Panc1 (cell line): ENCODE measurements at regions not wholly inside any gene's neighbourhood (a gene's known extent, or its start where the extent isn't known, plus 50 kb on each side); places are given as distances from the start of the nearest gene placed in this dataset.

ENCODE experiments used
- ATAC-seq: fragments of 200-7000 bp; cut with Tn5 transposase; 2 replicates; pipeline ENCODE4 v1.9.1; 2020; ENCODE audit warnings: mild to moderate bottlenecking, moderate library complexity
- BruUV-seq: library from RNA; stranded (reverse); fragments of 400-500 nt; replicated peaks from 2 replicates; lab custom pipeline; 2021; lab: Mats Ljungman, UMichigan
- CTCF ChIA-PET: fragments of 300-600 bp; sonication (Branson Sonifier 250); formaldehyde crosslinking; loops from one replicate; lab custom pipeline; 2022; ENCODE audit warnings: antibody characterized with exemption; lab: Charles Lee
- POLR2A ChIA-PET: fragments of 300-600 bp; sonication (Branson Sonifier 250); formaldehyde crosslinking; loops from one replicate; lab custom pipeline; 2022; ENCODE audit warnings: antibody characterized with exemption; lab: Charles Lee
- DNase-seq: peaks from one replicate; pipeline ENCODE4 v3.0.0-alpha.2; 2010; ENCODE audit warnings: low read depth, low spot score
- H3K27ac ChIP-seq: 2 replicates; pipeline ENCODE4 v1.5.1; 2011; ENCODE audit warnings: mild to moderate bottlenecking, low read length, inconsistent platforms
- H3K27me3 ChIP-seq: fragments of 200-500 bp; sonication (Bioruptor generic); 2 replicates; pipeline ENCODE4 v1.6.0; 2014; ENCODE audit warnings: low read length, inconsistent platforms; ENCODE audit not compliant: control insufficient read depth, insufficient read depth
- H3K36me3 ChIP-seq: fragments of 200-500 bp; sonication (Bioruptor generic); 2 replicates; pipeline ENCODE4 v1.5.1; 2014; ENCODE audit warnings: inconsistent platforms, mild to moderate bottlenecking, low read length, moderate library complexity; ENCODE audit not compliant: control insufficient read depth, insufficient read depth
- H3K4me1 ChIP-seq: 2 replicates; pipeline ENCODE4 v1.5.1; 2011; ENCODE audit warnings: inconsistent platforms, mild to moderate bottlenecking, low read length, moderate library complexity; ENCODE audit not compliant: control insufficient read depth, insufficient read depth
- H3K4me3 ChIP-seq, 2 experiments: 2 replicates each; pipeline ENCODE4 v1.5.1; 2011 to 2012; ENCODE audit warnings: low read depth in 2 of 2, low read length in 2 of 2, mild to moderate bottlenecking in 2 of 2, inconsistent platforms in 1 of 2, moderate library complexity in 1 of 2
- H3K9me3 ChIP-seq: fragments of 200-500 bp; sonication (Bioruptor generic); 2 replicates; pipeline ENCODE4 v1.5.1; 2014; ENCODE audit warnings: low read depth, mild to moderate bottlenecking, inconsistent platforms, low read length, moderate library complexity; ENCODE audit not compliant: control insufficient read depth, insufficient read depth
- CTCF ChIP-seq: fragments of 450-650 bp; IDR thresholded peaks from 2 replicates; pipeline ENCODE4 v1.5.1; 2017; ENCODE audit warnings: mild to moderate bottlenecking
- POLR2AphosphoS5 ChIP-seq: IDR thresholded peaks from 2 replicates; pipeline ENCODE4 v1.6.1; 2012; ENCODE audit warnings: mild to moderate bottlenecking, low read depth, low read length, moderate library complexity
- SIN3A ChIP-seq: IDR thresholded peaks from 2 replicates; pipeline ENCODE4 v1.6.1; 2012; ENCODE audit warnings: low read depth, mild to moderate bottlenecking, low read length, moderate library complexity, borderline replicate concordance; ENCODE audit not compliant: insufficient read depth
- TCF7L2 ChIP-seq: IDR thresholded peaks from 2 replicates; pipeline ENCODE4 v1.6.1; 2011; ENCODE audit warnings: mild to moderate bottlenecking, low read depth, low read length, inconsistent platforms
- in situ Hi-C: cut with HindIII; loops from 2 replicates; pipeline ENCODE4 v1.10.0; 2016; ENCODE audit warnings: low sequenced_read_pairs, low pct_unique_long_range_greater_than_20kb
- intact Hi-C: fragments of 100-400 bp; cut with micrococcal nuclease; formaldehyde crosslinking; loops from one replicate; pipeline ENCODE4 v1.10.0; 2022; ENCODE audit not compliant: unreplicated experiment
- TF ChIP-seq, protein P1 (sequence below), 2 experiments: IDR thresholded peaks; 2 replicates each; pipeline ENCODE4 v1.6.1; 2011 to 2012; ENCODE audit warnings: low read depth in 2 of 2, control low read depth in 1 of 2, low read length in 1 of 2, mild to moderate bottlenecking in 1 of 2, moderate library complexity in 1 of 2; ENCODE audit not compliant: insufficient read depth in 1 of 2

DNA sequence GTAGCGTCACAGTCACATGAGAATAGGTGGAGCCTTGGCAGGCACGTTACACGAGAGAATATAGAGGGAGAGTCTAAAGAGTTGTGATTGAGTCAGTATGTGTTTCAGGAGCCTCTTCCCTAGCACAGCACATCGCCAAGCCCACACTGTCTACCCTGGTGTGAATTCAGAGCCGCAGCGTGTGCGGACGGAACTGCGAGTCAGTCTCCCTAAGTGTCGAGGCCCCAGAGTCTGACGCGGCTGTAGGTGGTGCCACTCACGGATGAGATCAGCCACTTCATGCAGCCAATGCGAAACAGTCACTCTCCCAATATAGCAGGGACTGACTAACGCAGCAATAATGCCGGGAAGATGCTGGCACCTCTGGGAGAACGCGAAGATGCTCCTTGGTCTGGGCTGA lies 587.3 kb upstream of the ID2 start:
- H3K9me3 ChIP-seq: no peaks in the 10 kb centered on the region
- DNase-seq (no peak), ATAC-seq (no peak)
- BruUV-seq: no TSS peak
- ChIA-PET POLR2A (no interaction called here), CTCF (no interaction called here)
- intact Hi-C loops: no loop called here
- no peak overlapping the region for H3K4me3 ChIP-seq
- in situ Hi-C loops: no loop called here
- H3K27ac ChIP-seq: no peak overlapping the region
- no peaks in the 10 kb centered on the region for H3K36me3 ChIP-seq
- H3K4me1 ChIP-seq: no peaks in the 10 kb centered on the region
- H3K27me3 ChIP-seq: no peaks in the 10 kb centered on the region
- TF ChIP-seq SIN3A: no peak
- no peak for TF ChIP-seq TCF7L2

GRCh38 chr2:8095978-8096377 lies 585.9 kb upstream of the ID2 start:
- ATAC-seq: no peak

More at GRCh38 chr2:8095978-8096377, 585.9 kb upstream of the ID2 start:
- TF ChIP-seq SIN3A: no peak
- no peak for TF ChIP-seq CTCF
- TF ChIP-seq, protein P1, sequence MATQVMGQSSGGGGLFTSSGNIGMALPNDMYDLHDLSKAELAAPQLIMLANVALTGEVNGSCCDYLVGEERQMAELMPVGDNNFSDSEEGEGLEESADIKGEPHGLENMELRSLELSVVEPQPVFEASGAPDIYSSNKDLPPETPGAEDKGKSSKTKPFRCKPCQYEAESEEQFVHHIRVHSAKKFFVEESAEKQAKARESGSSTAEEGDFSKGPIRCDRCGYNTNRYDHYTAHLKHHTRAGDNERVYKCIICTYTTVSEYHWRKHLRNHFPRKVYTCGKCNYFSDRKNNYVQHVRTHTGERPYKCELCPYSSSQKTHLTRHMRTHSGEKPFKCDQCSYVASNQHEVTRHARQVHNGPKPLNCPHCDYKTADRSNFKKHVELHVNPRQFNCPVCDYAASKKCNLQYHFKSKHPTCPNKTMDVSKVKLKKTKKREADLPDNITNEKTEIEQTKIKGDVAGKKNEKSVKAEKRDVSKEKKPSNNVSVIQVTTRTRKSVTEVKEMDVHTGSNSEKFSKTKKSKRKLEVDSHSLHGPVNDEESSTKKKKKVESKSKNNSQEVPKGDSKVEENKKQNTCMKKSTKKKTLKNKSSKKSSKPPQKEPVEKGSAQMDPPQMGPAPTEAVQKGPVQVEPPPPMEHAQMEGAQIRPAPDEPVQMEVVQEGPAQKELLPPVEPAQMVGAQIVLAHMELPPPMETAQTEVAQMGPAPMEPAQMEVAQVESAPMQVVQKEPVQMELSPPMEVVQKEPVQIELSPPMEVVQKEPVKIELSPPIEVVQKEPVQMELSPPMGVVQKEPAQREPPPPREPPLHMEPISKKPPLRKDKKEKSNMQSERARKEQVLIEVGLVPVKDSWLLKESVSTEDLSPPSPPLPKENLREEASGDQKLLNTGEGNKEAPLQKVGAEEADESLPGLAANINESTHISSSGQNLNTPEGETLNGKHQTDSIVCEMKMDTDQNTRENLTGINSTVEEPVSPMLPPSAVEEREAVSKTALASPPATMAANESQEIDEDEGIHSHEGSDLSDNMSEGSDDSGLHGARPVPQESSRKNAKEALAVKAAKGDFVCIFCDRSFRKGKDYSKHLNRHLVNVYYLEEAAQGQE (IDR thresholded peaks at IDR 0.05; ENCODE audit: insufficient read depth in 1 of 2, low read depth in 2 of 2, low read length in 1 of 2): no peak
- no peak for TF ChIP-seq TCF7L2
- TF ChIP-seq POLR2AphosphoS5: no peak
- no peak overlapping the region for H3K27ac ChIP-seq
- no peak for DNase-seq
- H3K4me1 ChIP-seq: no peaks in the 10 kb centered on the region
- no peaks in the 10 kb centered on the region for H3K27me3 ChIP-seq
- intact Hi-C loops: no loop called here
- H3K4me3 ChIP-seq: no peak overlapping the region
- ChIA-PET POLR2A (no interaction called here), CTCF (no interaction called here)
- BruUV-seq: no TSS peak
- in situ Hi-C loops: no loop called here
- no peaks in the 10 kb centered on the region for H3K9me3 ChIP-seq
- H3K36me3 ChIP-seq: no peaks in the 10 kb centered on the region
